Pancreas (tissue), 10 donors: ENCODE measurements at regions not wholly inside any gene's neighbourhood (a gene's known extent, or its start where the extent isn't known, plus 50 kb on each side); places are given as distances from the start of the nearest gene placed in this dataset.
A peak's percentile ranks its signal among the peaks of the same experiment; 100 is the strongest.

Source experiments
- ATAC-seq, 4 donors: fragments of 200-7000 bp; cut with Tn5 transposase; one replicate each; pipeline versions ENCODE4 v1.8.0 to v1.9.1; 2020; ENCODE audit warnings: mild to moderate bottlenecking in 4 of 4, moderate library complexity in 4 of 4
- DNase-seq, 6 donors: peaks; one replicate each; pipeline ENCODE4 v3.0.0-alpha.2; 2020
- FAIRE-seq: peaks from 2 replicates; lab custom pipeline; 2012; peaks lifted over from hg19 to GRCh38; lab: Jason Lieb, UNC
- H3K27ac ChIP-seq, 4 donors: fragments of 200-600 bp; sonication (generic); 1 replicate in 3 of 4; 2 replicates in 1 of 4; pipeline versions ENCODE4 v1.5.0 to v1.8.0; 2020
- H3K27me3 ChIP-seq, 4 donors: fragments of 200-600 bp; one replicate each; pipeline ENCODE4 v1.8.0; 2021
- H3K36me3 ChIP-seq, 3 donors: fragments of 200-600 bp; sonication (generic) in 1 of 3; one replicate each; pipeline versions ENCODE4 v1.5.0 to v1.8.0; 2020 to 2021
- H3K4me1 ChIP-seq, 3 donors: fragments of 200-600 bp; one replicate each; pipeline ENCODE4 v1.8.0; 2021
- H3K4me3 ChIP-seq, 4 donors: fragments of 200-600 bp; sonication (generic) in 2 of 4; one replicate each; pipeline versions ENCODE4 v1.5.0 to v1.8.0; 2020 to 2021
- H3K9me3 ChIP-seq, 4 donors: fragments of 200-600 bp; one replicate each; pipeline ENCODE4 v1.8.0; 2021
- CTCF ChIP-seq, 4 donors: fragments of 200-600 bp; sonication (generic) in 3 of 4; IDR thresholded peaks; one replicate each; pipeline versions ENCODE4 v1.5.0 to v1.8.0; 2021; ENCODE audit warnings: antibody characterized with exemption in 4 of 4
- WGBS, 2 donors: extraction: QIAGEN DNeasy Blood & Tissue Kit; methylation state at CpG; one replicate each; pipeline ENCODE4 v1.1.7; 2013; 5-methylcytosine and 5-hydroxymethylcytosine counted together
- intact Hi-C, 3 donors: fragments of 100-400 bp; cut with DNase I; formaldehyde crosslinking; loops; one replicate each; pipeline versions ENCODE4 v1.11.1 to v1.14.2; 2022
- donor health status: healthy with polysubstance abuse.
- donor health status: DM: no; HTN: no; CAD: no; lungs with moderate emphysema.
- donor health status: DM: no; HTN: no; CAD: no.
- donor health status: control.
- donor health status: control.
- donor health status: Bipolar disorder and iron deficiency.
- donor health status: DM: yes; HTN: yes; CAD: no.
- donor health status: DM: no; HTN: no; CAD: no.
- donor health status: DM: no; HTN: no; CAD: no.
- donor health status: DM: yes; HTN: yes; CAD: no.

GRCh38 chr2:79393806-79394484 is 118.9 kb upstream of the CTNNA2 start:
- DNase-seq (peak in 1 of 6 donors; percentile 9), FAIRE-seq (no peak), ATAC-seq (peak in 2 of 4 donors; percentile 21 to 50)
- TF ChIP-seq CTCF (IDR thresholded peaks at IDR 0.05): no peak
- no peaks in the 10 kb centered on the region for H3K36me3 ChIP-seq
- intact Hi-C loops: no loop called here
- no peaks in the 10 kb centered on the region for H3K9me3 ChIP-seq
- no peaks in the 10 kb centered on the region for H3K27me3 ChIP-seq
- H3K4me3 ChIP-seq: no peak overlapping the region
- H3K27ac ChIP-seq: no peak overlapping the region
- WGBS, 2 donors: 38 to 45% methylated on average over 9 of the region's 9 CpGs
- no peaks in the 10 kb centered on the region for H3K4me1 ChIP-seq

GRCh38 chr2:79393107-79393685 is 119.7 kb upstream of the CTNNA2 start:
- no peak overlapping the region for H3K27ac ChIP-seq
- DNase-seq: no peak

DNA sequence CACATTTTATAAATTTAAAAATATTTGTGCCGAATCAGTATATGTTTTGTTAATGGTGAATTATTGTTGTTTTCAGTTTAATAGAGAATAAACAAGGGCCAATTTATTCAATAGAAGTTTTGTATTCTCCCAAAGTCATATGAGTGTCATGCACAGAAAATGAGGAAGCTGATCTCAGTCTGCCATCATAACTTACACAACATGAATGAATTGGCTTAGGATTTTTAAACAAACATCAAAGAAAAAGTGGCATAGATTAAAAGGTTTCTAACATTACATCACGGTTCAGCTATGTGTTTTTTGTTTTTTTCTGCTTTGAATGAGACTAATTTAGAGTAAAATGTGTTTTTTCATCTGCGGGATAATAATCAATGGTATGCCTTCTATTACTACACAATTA is 123.4 kb upstream of the CTNNA2 start:
- WGBS, 2 donors: 39 to 43% methylated on average over 3 of the region's 3 CpGs
- Histone ChIP-seq H3K4me1 (no peaks in the 10 kb centered on the region), H3K4me3 (no peak overlapping the region), H3K27ac (no peak overlapping the region), H3K36me3 (no peaks in the 10 kb centered on the region), H3K9me3 (no peaks in the 10 kb centered on the region), H3K27me3 (no peaks in the 10 kb centered on the region)
- no peak for TF ChIP-seq CTCF (IDR thresholded peaks at IDR 0.05)
- intact Hi-C loops: no loop called here
- no peak for FAIRE-seq
- DNase-seq: no peak
- ATAC-seq: peak in 2 of 4 donors; percentile 46 to 47

More at GRCh38 chr2:79393107-79393685, 119.7 kb upstream of the CTNNA2 start:
- Histone ChIP-seq H3K4me3 (no peak overlapping the region), H3K36me3 (no peaks in the 10 kb centered on the region), H3K27me3 (no peaks in the 10 kb centered on the region), H3K4me1 (no peaks in the 10 kb centered on the region), H3K9me3 (no peaks in the 10 kb centered on the region)
- intact Hi-C loops: no loop called here
- no peak for TF ChIP-seq CTCF (IDR thresholded peaks at IDR 0.05)
- 57 to 80% methylated on average over 5 of the region's 5 CpGs for WGBS, 2 donors
- FAIRE-seq (no peak), ATAC-seq (no peak)

- H3K27me3 ChIP-seq: no peaks in the 10 kb centered on the region
- TF ChIP-seq CTCF (IDR thresholded peaks at IDR 0.05): no peak
- WGBS, 2 donors: 68 to 80% methylated on average over 4 of the region's 4 CpGs
- H3K4me3 ChIP-seq: no peak overlapping the region
- H3K4me1 ChIP-seq: no peaks in the 10 kb centered on the region
- H3K9me3 ChIP-seq: no peaks in the 10 kb centered on the region
- H3K36me3 ChIP-seq: no peaks in the 10 kb centered on the region
- no peak overlapping the region for H3K27ac ChIP-seq
- intact Hi-C loops: no loop called here
- FAIRE-seq: no peak
- ATAC-seq: no peak
- DNase-seq: no peak
Observed at GRCh38 chr2:79388024-79388423, 124.8 kb upstream of the CTNNA2 start.

DNA sequence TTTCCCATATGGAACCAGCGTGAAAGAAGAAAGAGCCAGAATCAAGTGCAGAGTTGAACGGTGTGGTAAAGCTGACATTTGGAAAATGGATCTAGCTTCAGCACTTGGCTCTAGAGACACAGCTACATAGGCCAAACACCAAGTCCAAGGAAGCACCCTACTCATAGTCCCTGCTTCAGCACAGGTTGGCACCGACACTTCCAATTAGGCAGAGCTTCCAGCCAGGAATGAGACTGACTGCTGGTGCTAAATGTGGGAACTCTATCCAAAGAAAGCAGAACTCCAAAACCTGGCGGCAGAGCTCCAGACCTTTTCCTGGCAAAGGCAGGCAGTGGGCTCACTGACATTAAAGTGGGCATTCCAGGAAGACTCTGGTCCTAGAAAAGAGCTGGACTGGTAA is 125.4 kb upstream of the CTNNA2 start:
- DNase-seq (no peak), ATAC-seq (no peak), FAIRE-seq (no peak)
- Histone ChIP-seq H3K36me3 (no peaks in the 10 kb centered on the region), H3K4me3 (no peak overlapping the region), H3K27me3 (no peaks in the 10 kb centered on the region), H3K27ac (no peak overlapping the region), H3K4me1 (no peaks in the 10 kb centered on the region), H3K9me3 (no peaks in the 10 kb centered on the region)
- WGBS, 2 donors: 83 to 89% methylated on average over 4 of the region's 4 CpGs
- intact Hi-C loops: no loop called here
- TF ChIP-seq CTCF (IDR thresholded peaks at IDR 0.05): no peak
